ENCODE measurements at regions not wholly inside any gene's neighbourhood (a gene's known extent, or its start where the extent isn't known, plus 50 kb on each side); places are given as distances from the start of the nearest gene placed in this dataset.

DNA sequence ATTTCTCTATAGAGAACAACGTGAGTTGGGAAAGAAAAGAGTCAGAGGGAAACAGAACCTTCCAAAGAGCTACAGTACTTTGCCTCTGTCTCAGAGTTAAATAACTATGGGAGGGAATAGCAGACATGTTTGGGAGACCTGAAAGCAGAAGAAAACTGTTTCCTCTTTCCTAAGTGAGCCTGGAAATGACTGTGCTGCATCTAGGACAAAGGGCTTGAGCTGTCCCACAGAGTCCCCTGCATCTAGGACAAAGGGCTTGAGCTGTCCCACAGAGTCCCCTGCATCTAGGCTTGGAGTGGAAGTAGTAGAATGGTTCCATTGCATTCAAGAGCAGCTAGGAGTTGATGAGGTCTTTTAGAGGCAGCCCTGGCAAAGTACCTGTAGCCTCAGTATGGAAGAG is 149.7 kb downstream of the DKK1 start:
- TF ChIP-seq, protein P1, sequence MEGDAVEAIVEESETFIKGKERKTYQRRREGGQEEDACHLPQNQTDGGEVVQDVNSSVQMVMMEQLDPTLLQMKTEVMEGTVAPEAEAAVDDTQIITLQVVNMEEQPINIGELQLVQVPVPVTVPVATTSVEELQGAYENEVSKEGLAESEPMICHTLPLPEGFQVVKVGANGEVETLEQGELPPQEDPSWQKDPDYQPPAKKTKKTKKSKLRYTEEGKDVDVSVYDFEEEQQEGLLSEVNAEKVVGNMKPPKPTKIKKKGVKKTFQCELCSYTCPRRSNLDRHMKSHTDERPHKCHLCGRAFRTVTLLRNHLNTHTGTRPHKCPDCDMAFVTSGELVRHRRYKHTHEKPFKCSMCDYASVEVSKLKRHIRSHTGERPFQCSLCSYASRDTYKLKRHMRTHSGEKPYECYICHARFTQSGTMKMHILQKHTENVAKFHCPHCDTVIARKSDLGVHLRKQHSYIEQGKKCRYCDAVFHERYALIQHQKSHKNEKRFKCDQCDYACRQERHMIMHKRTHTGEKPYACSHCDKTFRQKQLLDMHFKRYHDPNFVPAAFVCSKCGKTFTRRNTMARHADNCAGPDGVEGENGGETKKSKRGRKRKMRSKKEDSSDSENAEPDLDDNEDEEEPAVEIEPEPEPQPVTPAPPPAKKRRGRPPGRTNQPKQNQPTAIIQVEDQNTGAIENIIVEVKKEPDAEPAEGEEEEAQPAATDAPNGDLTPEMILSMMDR (IDR thresholded peaks at IDR 0.05; ENCODE audit: low read length) = no peak
- TF ChIP-seq EZH2 (IDR thresholded peaks at IDR 0.05; ENCODE audit: borderline replicate concordance, low read length) = no peak
